Smooth muscle cell (in vitro differentiated cells): ENCODE measurements at regions not wholly inside any gene's neighbourhood (a gene's known extent, or its start where the extent isn't known, plus 50 kb on each side); places are given as distances from the start of the nearest gene placed in this dataset.

Source experiments
- DNase-seq: peaks from one replicate; lab custom pipeline; 2025; ENCODE audit not compliant: unreplicated experiment; lab: John Stamatoyannopoulos, UW
- H2AFZ ChIP-seq: fragments of 200-600 bp; sonication (generic); 2 replicates; pipeline ENCODE4 v1.6.0; 2016; ENCODE audit warnings: antibody characterized with exemption, low read depth, mild to moderate bottlenecking
- H3F3A ChIP-seq: fragments of 200-600 bp; sonication (generic); 2 replicates; pipeline ENCODE4 v1.6.0; 2017; ENCODE audit warnings: antibody characterized with exemption, low read depth
- H3K27ac ChIP-seq: fragments of 200-600 bp; sonication (generic); 2 replicates; pipeline ENCODE4 v1.5.1; 2016; ENCODE audit warnings: low read depth, mild to moderate bottlenecking
- H3K27me3 ChIP-seq: fragments of 200-600 bp; sonication (generic); 2 replicates; pipeline ENCODE4 v1.6.1; 2016; ENCODE audit warnings: low read depth, mild to moderate bottlenecking
- H3K36me3 ChIP-seq: fragments of 200-600 bp; sonication (generic); 2 replicates; pipeline ENCODE4 v1.5.1; 2016; ENCODE audit warnings: low read depth
- H3K4me1 ChIP-seq: fragments of 200-600 bp; sonication (generic); 2 replicates; pipeline ENCODE4 v1.5.1; 2016; ENCODE audit warnings: low read depth
- H3K4me2 ChIP-seq: fragments of 200-600 bp; sonication (generic); 2 replicates; pipeline ENCODE4 v1.6.0; 2016; ENCODE audit warnings: mild to moderate bottlenecking
- H3K4me3 ChIP-seq: fragments of 200-600 bp; sonication (generic); 2 replicates; pipeline ENCODE4 v1.5.1; 2016; ENCODE audit warnings: mild to moderate bottlenecking
- H3K79me2 ChIP-seq: fragments of 200-600 bp; sonication (generic); 2 replicates; pipeline ENCODE4 v1.6.0; 2016; ENCODE audit warnings: low read depth, mild to moderate bottlenecking
- H3K9ac ChIP-seq: fragments of 200-600 bp; sonication (generic); 2 replicates; pipeline ENCODE4 v1.6.0; 2016; ENCODE audit warnings: low read depth
- H3K9me3 ChIP-seq: fragments of 200-600 bp; sonication (generic); replicated peaks from 2 replicates; pipeline ENCODE4 v1.5.1; 2016; ENCODE audit warnings: low read depth
- H4K20me1 ChIP-seq: fragments of 200-600 bp; sonication (generic); 2 replicates; pipeline ENCODE4 v1.6.0; 2016; ENCODE audit warnings: low read depth
- WGBS: methylation state at CpG from one replicate; pipeline ENCODE4 v1.1.7; 2016; ENCODE audit warnings: low lambda C conversion rate; 5-methylcytosine and 5-hydroxymethylcytosine counted together
- TF ChIP-seq, protein P1 (sequence below): fragments of 200-600 bp; sonication (generic); IDR thresholded peaks from 2 replicates; pipeline ENCODE4 v1.5.1; 2017; ENCODE audit warnings: borderline replicate concordance, mild to moderate bottlenecking, antibody characterized with exemption; ENCODE audit not compliant: insufficient read depth, poor library complexity, severe bottlenecking

GRCh38 chr2:12320991-12321641 lies 395.6 kb upstream of the TRIB2 start:
- H3K36me3 ChIP-seq = no peaks in the 10 kb centered on the region
- WGBS = 22% methylated on average over 7 of the region's 7 CpGs
- no peak overlapping the region for H3K4me3 ChIP-seq
- H2AFZ ChIP-seq = no peak overlapping the region
- H3K9me3 ChIP-seq = no peaks in the 10 kb centered on the region
- H3K4me2 ChIP-seq = peak overlapping the region; percentile 56
- DNase-seq = no peak
- peaks cover 25% of the 10 kb centered on the region for H3F3A ChIP-seq
- H3K27ac ChIP-seq = peak overlapping the region; percentile 76
- TF ChIP-seq, protein P1, sequence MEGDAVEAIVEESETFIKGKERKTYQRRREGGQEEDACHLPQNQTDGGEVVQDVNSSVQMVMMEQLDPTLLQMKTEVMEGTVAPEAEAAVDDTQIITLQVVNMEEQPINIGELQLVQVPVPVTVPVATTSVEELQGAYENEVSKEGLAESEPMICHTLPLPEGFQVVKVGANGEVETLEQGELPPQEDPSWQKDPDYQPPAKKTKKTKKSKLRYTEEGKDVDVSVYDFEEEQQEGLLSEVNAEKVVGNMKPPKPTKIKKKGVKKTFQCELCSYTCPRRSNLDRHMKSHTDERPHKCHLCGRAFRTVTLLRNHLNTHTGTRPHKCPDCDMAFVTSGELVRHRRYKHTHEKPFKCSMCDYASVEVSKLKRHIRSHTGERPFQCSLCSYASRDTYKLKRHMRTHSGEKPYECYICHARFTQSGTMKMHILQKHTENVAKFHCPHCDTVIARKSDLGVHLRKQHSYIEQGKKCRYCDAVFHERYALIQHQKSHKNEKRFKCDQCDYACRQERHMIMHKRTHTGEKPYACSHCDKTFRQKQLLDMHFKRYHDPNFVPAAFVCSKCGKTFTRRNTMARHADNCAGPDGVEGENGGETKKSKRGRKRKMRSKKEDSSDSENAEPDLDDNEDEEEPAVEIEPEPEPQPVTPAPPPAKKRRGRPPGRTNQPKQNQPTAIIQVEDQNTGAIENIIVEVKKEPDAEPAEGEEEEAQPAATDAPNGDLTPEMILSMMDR = no peak
- H3K4me1 ChIP-seq = peaks cover 3% of the 10 kb centered on the region
- no peaks in the 10 kb centered on the region for H4K20me1 ChIP-seq
- no peaks in the 10 kb centered on the region for H3K27me3 ChIP-seq
- no peak overlapping the region for H3K9ac ChIP-seq
- H3K79me2 ChIP-seq = no peaks in the 10 kb centered on the region

DNA sequence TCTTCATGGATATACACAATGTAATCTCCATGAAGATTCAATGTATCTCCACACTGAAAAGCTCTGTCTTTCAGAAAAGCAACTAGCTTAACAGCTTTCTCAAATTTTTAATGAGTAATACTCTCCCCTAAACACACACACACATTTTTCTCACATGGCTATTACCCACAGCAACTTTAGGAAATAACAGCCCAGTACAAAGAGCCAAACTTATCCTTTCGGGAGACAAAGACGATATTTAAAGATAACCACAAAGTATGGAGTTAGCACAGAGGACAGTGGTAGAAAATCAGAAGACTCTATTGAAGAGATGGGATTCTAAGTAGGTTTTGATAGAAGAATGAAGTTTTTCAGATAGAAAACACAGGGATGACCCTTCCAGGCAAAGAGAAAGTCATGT lies 394.9 kb upstream of the TRIB2 start:
- no peak overlapping the region for H2AFZ ChIP-seq
- no peak overlapping the region for H3K9ac ChIP-seq
- WGBS = 25% methylated on average over 2 of the region's 2 CpGs
- H3K4me2 ChIP-seq = peak overlapping the region; percentile 56
- H3F3A ChIP-seq = peaks cover 25% of the 10 kb centered on the region
- peaks cover 3% of the 10 kb centered on the region for H3K4me1 ChIP-seq
- no peaks in the 10 kb centered on the region for H3K27me3 ChIP-seq
- H3K4me3 ChIP-seq = no peak overlapping the region
- H3K9me3 ChIP-seq = no peaks in the 10 kb centered on the region
- TF ChIP-seq, protein P1 = no peak
- DNase-seq = no peak
- peak overlapping the region; percentile 76 for H3K27ac ChIP-seq
- H3K79me2 ChIP-seq = no peaks in the 10 kb centered on the region
- H4K20me1 ChIP-seq = no peaks in the 10 kb centered on the region
- H3K36me3 ChIP-seq = no peaks in the 10 kb centered on the region

DNA sequence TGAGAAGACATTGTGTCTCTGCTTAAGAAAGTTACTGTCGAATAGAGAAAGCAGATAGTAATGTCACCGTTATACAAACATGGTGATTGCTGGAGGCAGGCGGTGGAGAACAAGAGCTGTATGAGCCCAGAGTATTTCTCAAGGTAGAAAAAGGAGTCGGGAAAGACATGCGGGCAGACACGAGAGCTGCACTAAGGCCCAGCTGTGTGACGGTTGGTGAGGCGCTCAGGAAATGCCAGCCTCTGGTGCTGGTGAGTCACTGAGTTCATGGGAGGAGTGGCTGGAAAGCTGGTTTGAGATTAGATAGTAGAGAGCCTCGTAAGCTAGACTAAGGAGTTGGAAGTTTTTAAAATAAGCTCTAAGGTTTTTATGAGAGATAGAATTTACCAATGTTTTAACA lies 390.9 kb upstream of the TRIB2 start:
- peak overlapping the region; percentile 86 for H3K27ac ChIP-seq
- H3K9ac ChIP-seq = no peak overlapping the region
- no peaks in the 10 kb centered on the region for H3K79me2 ChIP-seq
- no peak for DNase-seq
- no peaks in the 10 kb centered on the region for H4K20me1 ChIP-seq
- peak overlapping the region; percentile 74 for H2AFZ ChIP-seq
- H3K9me3 ChIP-seq = no peaks in the 10 kb centered on the region
- peak overlapping the region; percentile 30 for H3K4me2 ChIP-seq
- no peaks in the 10 kb centered on the region for H3K27me3 ChIP-seq
- peaks cover 11% of the 10 kb centered on the region for H3F3A ChIP-seq
- no peaks in the 10 kb centered on the region for H3K36me3 ChIP-seq
- TF ChIP-seq, protein P1 = no peak
- WGBS = 10% methylated on average over 9 of the region's 9 CpGs
- H3K4me1 ChIP-seq = no peaks in the 10 kb centered on the region
- no peak overlapping the region for H3K4me3 ChIP-seq
